ENCODE measurements at regions not wholly inside any gene's neighbourhood (a gene's known extent, or its start where the extent isn't known, plus 50 kb on each side); places are given as distances from the start of the nearest gene placed in this dataset.

DNA sequence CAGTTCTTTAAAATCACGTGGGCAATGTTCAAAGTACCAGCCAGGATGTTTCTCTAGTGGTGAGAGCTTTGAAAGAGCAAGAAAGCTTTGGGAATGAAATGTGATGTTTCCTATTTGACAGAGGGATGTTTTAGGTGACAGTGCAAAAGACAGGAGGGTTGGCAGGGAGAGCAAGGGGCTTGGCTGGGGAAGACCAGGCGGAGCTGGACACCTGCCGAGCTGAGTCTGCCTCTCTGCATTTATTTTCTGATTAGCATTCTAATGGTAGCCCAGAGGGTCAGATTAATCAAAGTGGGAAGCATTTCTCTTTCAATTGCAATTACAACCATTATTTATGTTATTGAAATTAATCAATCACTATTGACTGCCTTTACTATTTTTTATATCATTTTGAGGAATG lies 145.4 kb upstream of the RAB12 start:
- no peak for TF ChIP-seq POLR2AphosphoS5 (IDR thresholded peaks at IDR 0.05; ENCODE audit: low read depth, low read length)
- TF ChIP-seq, protein P1, sequence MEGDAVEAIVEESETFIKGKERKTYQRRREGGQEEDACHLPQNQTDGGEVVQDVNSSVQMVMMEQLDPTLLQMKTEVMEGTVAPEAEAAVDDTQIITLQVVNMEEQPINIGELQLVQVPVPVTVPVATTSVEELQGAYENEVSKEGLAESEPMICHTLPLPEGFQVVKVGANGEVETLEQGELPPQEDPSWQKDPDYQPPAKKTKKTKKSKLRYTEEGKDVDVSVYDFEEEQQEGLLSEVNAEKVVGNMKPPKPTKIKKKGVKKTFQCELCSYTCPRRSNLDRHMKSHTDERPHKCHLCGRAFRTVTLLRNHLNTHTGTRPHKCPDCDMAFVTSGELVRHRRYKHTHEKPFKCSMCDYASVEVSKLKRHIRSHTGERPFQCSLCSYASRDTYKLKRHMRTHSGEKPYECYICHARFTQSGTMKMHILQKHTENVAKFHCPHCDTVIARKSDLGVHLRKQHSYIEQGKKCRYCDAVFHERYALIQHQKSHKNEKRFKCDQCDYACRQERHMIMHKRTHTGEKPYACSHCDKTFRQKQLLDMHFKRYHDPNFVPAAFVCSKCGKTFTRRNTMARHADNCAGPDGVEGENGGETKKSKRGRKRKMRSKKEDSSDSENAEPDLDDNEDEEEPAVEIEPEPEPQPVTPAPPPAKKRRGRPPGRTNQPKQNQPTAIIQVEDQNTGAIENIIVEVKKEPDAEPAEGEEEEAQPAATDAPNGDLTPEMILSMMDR (IDR thresholded peaks at IDR 0.05), result no peak
- TF ChIP-seq, protein P2, sequence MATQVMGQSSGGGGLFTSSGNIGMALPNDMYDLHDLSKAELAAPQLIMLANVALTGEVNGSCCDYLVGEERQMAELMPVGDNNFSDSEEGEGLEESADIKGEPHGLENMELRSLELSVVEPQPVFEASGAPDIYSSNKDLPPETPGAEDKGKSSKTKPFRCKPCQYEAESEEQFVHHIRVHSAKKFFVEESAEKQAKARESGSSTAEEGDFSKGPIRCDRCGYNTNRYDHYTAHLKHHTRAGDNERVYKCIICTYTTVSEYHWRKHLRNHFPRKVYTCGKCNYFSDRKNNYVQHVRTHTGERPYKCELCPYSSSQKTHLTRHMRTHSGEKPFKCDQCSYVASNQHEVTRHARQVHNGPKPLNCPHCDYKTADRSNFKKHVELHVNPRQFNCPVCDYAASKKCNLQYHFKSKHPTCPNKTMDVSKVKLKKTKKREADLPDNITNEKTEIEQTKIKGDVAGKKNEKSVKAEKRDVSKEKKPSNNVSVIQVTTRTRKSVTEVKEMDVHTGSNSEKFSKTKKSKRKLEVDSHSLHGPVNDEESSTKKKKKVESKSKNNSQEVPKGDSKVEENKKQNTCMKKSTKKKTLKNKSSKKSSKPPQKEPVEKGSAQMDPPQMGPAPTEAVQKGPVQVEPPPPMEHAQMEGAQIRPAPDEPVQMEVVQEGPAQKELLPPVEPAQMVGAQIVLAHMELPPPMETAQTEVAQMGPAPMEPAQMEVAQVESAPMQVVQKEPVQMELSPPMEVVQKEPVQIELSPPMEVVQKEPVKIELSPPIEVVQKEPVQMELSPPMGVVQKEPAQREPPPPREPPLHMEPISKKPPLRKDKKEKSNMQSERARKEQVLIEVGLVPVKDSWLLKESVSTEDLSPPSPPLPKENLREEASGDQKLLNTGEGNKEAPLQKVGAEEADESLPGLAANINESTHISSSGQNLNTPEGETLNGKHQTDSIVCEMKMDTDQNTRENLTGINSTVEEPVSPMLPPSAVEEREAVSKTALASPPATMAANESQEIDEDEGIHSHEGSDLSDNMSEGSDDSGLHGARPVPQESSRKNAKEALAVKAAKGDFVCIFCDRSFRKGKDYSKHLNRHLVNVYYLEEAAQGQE (IDR thresholded peaks at IDR 0.05; ENCODE audit: insufficient read depth in 1 of 2, low read depth in 2 of 2, low read length in 1 of 2), result no peak
- H3K4me1 ChIP-seq (ENCODE audit: control insufficient read depth, insufficient read depth, low read length), result no peaks in the 10 kb centered on the region

DNA sequence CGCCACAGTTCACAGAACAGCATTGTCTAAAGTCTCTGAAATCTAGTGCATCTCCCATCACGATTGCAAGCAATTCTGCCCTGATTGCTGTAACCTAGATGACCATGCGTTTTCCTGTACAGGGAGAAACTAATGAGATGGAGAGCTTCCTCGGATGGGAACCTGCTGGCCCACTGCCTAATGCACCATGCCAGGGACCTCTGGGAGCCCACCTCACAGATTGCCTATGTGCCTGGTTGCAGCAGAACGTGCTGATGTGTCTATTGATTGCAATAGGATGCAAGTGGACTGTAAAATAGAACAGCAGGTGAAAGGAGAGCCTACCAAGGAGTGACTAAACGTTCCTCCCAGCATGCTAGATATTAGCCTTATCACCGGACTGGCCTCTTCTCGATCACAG lies 141.0 kb upstream of the RAB12 start:
- POLR2A ChIA-PET, result no interaction called here
- Histone ChIP-seq H3K27me3 (ENCODE audit: control insufficient read depth, insufficient read depth, low read length) (no peaks in the 10 kb centered on the region), H3K4me3 (ENCODE audit: low read depth in 2 of 2, low read length in 2 of 2) (no peak overlapping the region), H3K27ac (ENCODE audit: low read length) (no peak overlapping the region), H3K36me3 (ENCODE audit: control insufficient read depth, insufficient read depth, low read length) (no peaks in the 10 kb centered on the region), H3K9me3 (ENCODE audit: control insufficient read depth, insufficient read depth, low read depth, low read length) (no peaks in the 10 kb centered on the region), H3K4me1 (ENCODE audit: control insufficient read depth, insufficient read depth, low read length) (no peaks in the 10 kb centered on the region)
- ATAC-seq (no peak), DNase-seq (ENCODE audit: low read depth, low spot score) (no peak)
- CTCF ChIA-PET, result no interaction called here
- in situ Hi-C loops (cut with HindIII; ENCODE audit: low pct_unique_long_range_greater_than_20kb, low sequenced_read_pairs) (no loop called here), intact Hi-C loops (cut with micrococcal nuclease; ENCODE audit: unreplicated experiment) (no loop called here)
- BruUV-seq (replicated peaks), result no TSS peak
- TF ChIP-seq POLR2AphosphoS5 (IDR thresholded peaks at IDR 0.05; ENCODE audit: low read depth, low read length) (no peak), SIN3A (IDR thresholded peaks at IDR 0.05; ENCODE audit: borderline replicate concordance, insufficient read depth, low read depth, low read length) (no peak), TCF7L2 (IDR thresholded peaks at IDR 0.05; ENCODE audit: low read depth, low read length) (no peak)
- TF ChIP-seq, protein P1 (IDR thresholded peaks at IDR 0.05), result no peak
- TF ChIP-seq, protein P2 (IDR thresholded peaks at IDR 0.05; ENCODE audit: insufficient read depth in 1 of 2, low read depth in 2 of 2, low read length in 1 of 2), result no peak

More for the DNA sequence above, 145.4 kb upstream of the RAB12 start:
- Histone ChIP-seq H3K36me3 (ENCODE audit: control insufficient read depth, insufficient read depth, low read length) (no peaks in the 10 kb centered on the region), H3K9me3 (ENCODE audit: control insufficient read depth, insufficient read depth, low read depth, low read length) (no peaks in the 10 kb centered on the region), H3K27ac (ENCODE audit: low read length) (no peak overlapping the region), H3K27me3 (ENCODE audit: control insufficient read depth, insufficient read depth, low read length) (no peaks in the 10 kb centered on the region), H3K4me3 (ENCODE audit: low read depth in 2 of 2, low read length in 2 of 2) (no peak overlapping the region)
- ChIA-PET CTCF (no interaction called here), POLR2A (no interaction called here)
- intact Hi-C loops (cut with micrococcal nuclease; ENCODE audit: unreplicated experiment) (no loop called here), in situ Hi-C loops (cut with HindIII; ENCODE audit: low pct_unique_long_range_greater_than_20kb, low sequenced_read_pairs) (no loop called here)
- no TSS peak for BruUV-seq (replicated peaks)
- DNase-seq (ENCODE audit: low read depth, low spot score), result no peak
- ATAC-seq, result no peak
